Gastroesophageal sphincter (tissue), 4 donors: ENCODE measurements at regions not wholly inside any gene's neighbourhood (a gene's known extent, or its start where the extent isn't known, plus 50 kb on each side); places are given as distances from the start of the nearest gene placed in this dataset.
"Not testable (repeated sequence)": the region's sequence is repeated elsewhere in the genome, so short reads cannot be mapped to it uniquely, and the experiment has no call there.

Experiments used
- ATAC-seq: fragments of 150-250 bp; one replicate; pipeline ENCODE4 v1.9.1; 2016; ENCODE audit warnings: mild to moderate bottlenecking, moderate library complexity
- H3K27ac ChIP-seq, 4 donors: fragments of 200-600 bp; sonication (generic) in 3 of 4; 1 replicate in 3 of 4; 2 replicates in 1 of 4; pipeline ENCODE4 v1.5.1; 2016 to 2019
- H3K27me3 ChIP-seq: fragments of 200-600 bp; sonication (generic); one replicate; pipeline ENCODE4 v1.5.1; 2019
- H3K36me3 ChIP-seq, 2 donors: fragments of 200-600 bp; sonication (generic); one replicate each; pipeline ENCODE4 v1.5.1; 2019; ENCODE audit warnings: control low read depth in 1 of 2
- H3K4me1 ChIP-seq, 3 donors: fragments of 200-600 bp; sonication (generic); 1 replicate in 2 of 3; 2 replicates in 1 of 3; pipeline ENCODE4 v1.5.1; 2016 to 2019; ENCODE audit warnings: control low read depth in 2 of 3
- H3K4me3 ChIP-seq, 2 donors: fragments of 200-600 bp; sonication (generic); one replicate each; pipeline ENCODE4 v1.5.1; 2019; ENCODE audit warnings: mild to moderate bottlenecking in 1 of 2, moderate library complexity in 1 of 2
- H3K9me3 ChIP-seq, 3 donors: fragments of 200-600 bp; sonication (generic); one replicate each; pipeline ENCODE4 v1.5.1; 2017 to 2019; ENCODE audit warnings: control low read depth in 2 of 3
- CTCF ChIP-seq, 4 experiments: fragments of 200-600 bp in 2 of 4; fragments of 450-650 bp in 2 of 4; sonication (generic) in 1 of 4; IDR thresholded peaks; one replicate each; pipeline ENCODE4 v1.5.1; 2017 to 2019; ENCODE audit warnings: antibody characterized with exemption in 4 of 4, mild to moderate bottlenecking in 2 of 4, moderate library complexity in 2 of 4
- EP300 ChIP-seq: sonication (generic); formaldehyde crosslinking; IDR thresholded peaks from one replicate; pipeline ENCODE4 v1.6.1; 2017; ENCODE audit warnings: antibody characterized with exemption, mild to moderate bottlenecking
- POLR2A ChIP-seq, 2 donors: fragments of 450-650 bp; IDR thresholded peaks; one replicate each; pipeline ENCODE4 v1.6.1; 2017; ENCODE audit warnings: antibody characterized with exemption in 2 of 2, mild to moderate bottlenecking in 2 of 2, moderate library complexity in 1 of 2
- POLR2AphosphoS5 ChIP-seq: sonication (generic); formaldehyde crosslinking; IDR thresholded peaks from one replicate; pipeline ENCODE4 v1.6.1; 2017; ENCODE audit warnings: antibody characterized with exemption
- WGBS, 2 donors: methylation state at CpG; one replicate each; pipeline ENCODE4 v1.1.5; 2018; ENCODE audit warnings: low coverage in 1 of 2; 5-methylcytosine and 5-hydroxymethylcytosine counted together

GRCh38 chr4:63090641-63091040 lies 1318.6 kb downstream of the TECRL start:
- Histone ChIP-seq H3K4me1 (no peaks in the 10 kb centered on the region), H3K27ac (no peak overlapping the region), H3K4me3 (no peak overlapping the region), H3K36me3 (no peaks in the 10 kb centered on the region), H3K9me3 (no peaks in the 10 kb centered on the region), H3K27me3 (no peaks in the 10 kb centered on the region)
- no peak for ATAC-seq
- 93 to 100% methylated on average over 1 of the region's 1 CpG for WGBS, 2 donors
- no peak for TF ChIP-seq EP300
- no peak for TF ChIP-seq POLR2A (IDR thresholded peaks at IDR 0.05)
- TF ChIP-seq POLR2AphosphoS5, result no peak
- no peak for TF ChIP-seq CTCF (IDR thresholded peaks at IDR 0.05)

GRCh38 chr4:63085091-63085490 lies 1324.2 kb downstream of the TECRL start:
- no peak overlapping the region for H3K27ac ChIP-seq
- no peak overlapping the region for H3K4me3 ChIP-seq
- no peaks in the 10 kb centered on the region for H3K36me3 ChIP-seq
- H3K9me3 ChIP-seq, result no peaks in the 10 kb centered on the region
- no peak for ATAC-seq
- WGBS, 2 donors, result 63 to 100% methylated on average over 1 of the region's 1 CpG
- H3K27me3 ChIP-seq, result no peaks in the 10 kb centered on the region
- H3K4me1 ChIP-seq, result no peaks in the 10 kb centered on the region
- TF ChIP-seq POLR2AphosphoS5 (no peak), EP300 (no peak), POLR2A (IDR thresholded peaks at IDR 0.05) (no peak), CTCF (IDR thresholded peaks at IDR 0.05) (no peak)

GRCh38 chr4:63080934-63081333 lies 1328.3 kb downstream of the TECRL start:
- Histone ChIP-seq H3K9me3 (peaks cover 0 to 12% (median 0%) of the 10 kb centered on the region in 3 donors), H3K27me3 (no peaks in the 10 kb centered on the region), H3K4me1 (no peaks in the 10 kb centered on the region), H3K36me3 (no peaks in the 10 kb centered on the region), H3K4me3 (no peak overlapping the region), H3K27ac (no peak overlapping the region)
- TF ChIP-seq POLR2AphosphoS5, result no peak
- TF ChIP-seq POLR2A (IDR thresholded peaks at IDR 0.05), result no peak
- no peak for TF ChIP-seq CTCF (IDR thresholded peaks at IDR 0.05)
- TF ChIP-seq EP300, result no peak
- no peak for ATAC-seq
- no CpG with 5 or more reads among the region's 1 CpG for WGBS, 2 donors

- Histone ChIP-seq H3K27me3 (no peaks in the 10 kb centered on the region), H3K4me1 (no peaks in the 10 kb centered on the region), H3K36me3 (no peaks in the 10 kb centered on the region), H3K27ac (no peak overlapping the region), H3K9me3 (peaks cover 0 to 5% (median 0%) of the 10 kb centered on the region in 3 donors), H3K4me3 (no peak overlapping the region)
- no peak for ATAC-seq
- 51 to 63% methylated on average over 4 of the region's 4 CpGs for WGBS, 2 donors
- no peak for TF ChIP-seq EP300
- TF ChIP-seq CTCF (IDR thresholded peaks at IDR 0.05), result no peak
- TF ChIP-seq POLR2AphosphoS5, result no peak
- no peak for TF ChIP-seq POLR2A (IDR thresholded peaks at IDR 0.05)
Observed at GRCh38 chr4:63063760-63064159, 1345.5 kb downstream of the TECRL start.

GRCh38 chr4:63062891-63063290 lies 1346.4 kb downstream of the TECRL start:
- not testable (repeated sequence) for H3K36me3 ChIP-seq, H3K27me3 ChIP-seq, H3K27ac ChIP-seq, H3K4me1 ChIP-seq, H3K9me3 ChIP-seq, ATAC-seq, H3K4me3 ChIP-seq
- WGBS, 2 donors, result 70 to 92% methylated on average over 3 of the region's 3 CpGs

- Histone ChIP-seq H3K36me3 (no peaks in the 10 kb centered on the region), H3K27ac (no peak overlapping the region)
- no peak for ATAC-seq
Observed at GRCh38 chr4:63049726-63050125, 1359.5 kb downstream of the TECRL start.

More at GRCh38 chr4:63049726-63050125, 1359.5 kb downstream of the TECRL start:
- Histone ChIP-seq H3K9me3 (peaks cover 0 to 10% (median 0%) of the 10 kb centered on the region in 3 donors), H3K27me3 (no peaks in the 10 kb centered on the region), H3K4me1 (no peaks in the 10 kb centered on the region), H3K4me3 (no peak overlapping the region)
- WGBS, 2 donors, result 80% methylated on average over 1 of the region's 1 CpG; no CpG with 5 or more reads in 1 of the 2 donors
- TF ChIP-seq EP300 (no peak), CTCF (IDR thresholded peaks at IDR 0.05) (no peak), POLR2AphosphoS5 (no peak), POLR2A (IDR thresholded peaks at IDR 0.05) (no peak)
